ENCODE measurements at regions not wholly inside any gene's neighbourhood (a gene's known extent, or its start where the extent isn't known, plus 50 kb on each side); places are given as distances from the start of the nearest gene placed in this dataset.

DNA sequence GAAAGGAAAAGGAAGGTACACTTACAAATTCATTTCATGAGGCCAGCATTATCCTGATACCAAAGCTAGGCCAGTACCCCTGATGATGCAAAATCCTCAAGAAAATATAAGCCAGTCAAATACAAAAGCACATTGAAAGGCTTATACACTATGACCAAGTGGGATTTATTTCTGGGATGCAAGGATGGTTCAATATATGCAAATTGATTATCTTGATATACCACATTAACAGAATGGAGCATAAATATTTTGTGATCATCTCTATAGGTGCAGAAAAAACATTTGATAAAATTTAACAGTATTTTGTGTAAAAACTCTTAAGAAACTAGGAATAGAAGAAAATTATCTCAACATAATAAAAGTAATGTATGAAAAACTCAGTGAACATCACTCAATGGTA, 97.0 kb upstream of the BCAT1 start:
- TF ChIP-seq PAX5 (IDR thresholded peaks at IDR 0.05; ENCODE audit: insufficient read depth, low read length, severe bottlenecking): no peak
- no peak for TF ChIP-seq POU2F2 (IDR thresholded peaks at IDR 0.05; ENCODE audit: low read depth, low read length)
- no peak for TF ChIP-seq SPI1 (IDR thresholded peaks at IDR 0.05; ENCODE audit: low read depth, low read length)
- TF ChIP-seq POLR2A (IDR thresholded peaks at IDR 0.05; ENCODE audit: low read depth, low read length): no peak
- TF ChIP-seq POLR2AphosphoS5 (IDR thresholded peaks at IDR 0.05; ENCODE audit: low read depth, low read length): no peak
- no peak for TF ChIP-seq TAF1 (IDR thresholded peaks at IDR 0.05; ENCODE audit: low read depth, low read length)
- FAIRE-seq (no peak), DNase-seq (ENCODE audit: insufficient read length, low spot score) (no peak)

DNA sequence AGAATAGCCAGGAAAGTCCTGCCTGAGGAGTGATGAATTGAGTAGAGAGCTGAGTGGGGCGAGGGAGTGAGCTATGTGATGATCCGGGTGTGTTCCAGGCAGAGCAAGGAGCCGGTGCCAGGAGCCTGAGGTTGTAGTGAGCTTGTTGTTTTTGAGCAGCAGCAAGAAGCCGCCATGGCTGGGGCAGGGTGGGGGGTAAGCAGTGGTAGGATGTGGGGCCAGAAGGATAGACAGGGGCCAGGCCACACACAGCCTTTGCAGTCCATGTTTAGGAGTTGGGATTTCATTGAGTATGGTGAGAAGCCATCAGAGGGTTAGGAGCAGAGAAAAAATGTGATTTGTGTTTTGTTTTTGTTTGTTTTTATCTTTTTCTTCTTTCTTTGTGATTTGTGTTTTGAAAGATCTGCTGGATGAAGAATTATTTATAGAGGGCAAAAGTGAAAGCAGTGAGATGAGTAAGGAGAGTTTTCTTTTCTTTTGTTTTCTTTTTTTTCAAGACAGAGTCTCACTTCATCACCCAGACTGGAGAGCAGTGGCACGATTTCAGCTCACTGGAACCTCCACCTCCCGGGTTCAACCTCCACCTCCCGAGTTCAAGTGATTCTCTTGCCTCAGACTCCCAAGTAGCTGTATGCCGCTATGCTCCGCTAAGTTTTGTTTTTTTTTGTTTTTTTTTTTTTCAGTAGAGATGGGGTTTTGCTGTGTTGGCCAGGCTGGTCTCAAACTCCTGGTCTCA, 92.3 kb upstream of the BCAT1 start:
- no peak for FAIRE-seq
- TF ChIP-seq PAX5 (IDR thresholded peaks at IDR 0.05; ENCODE audit: insufficient read depth, low read length, severe bottlenecking): no peak
- no peak for TF ChIP-seq SPI1 (IDR thresholded peaks at IDR 0.05; ENCODE audit: low read depth, low read length)
- no peak for TF ChIP-seq POLR2A (IDR thresholded peaks at IDR 0.05; ENCODE audit: low read depth, low read length)
- no peak for TF ChIP-seq TAF1 (IDR thresholded peaks at IDR 0.05; ENCODE audit: low read depth, low read length)
- no peak for TF ChIP-seq POLR2AphosphoS5 (IDR thresholded peaks at IDR 0.05; ENCODE audit: low read depth, low read length)

DNA sequence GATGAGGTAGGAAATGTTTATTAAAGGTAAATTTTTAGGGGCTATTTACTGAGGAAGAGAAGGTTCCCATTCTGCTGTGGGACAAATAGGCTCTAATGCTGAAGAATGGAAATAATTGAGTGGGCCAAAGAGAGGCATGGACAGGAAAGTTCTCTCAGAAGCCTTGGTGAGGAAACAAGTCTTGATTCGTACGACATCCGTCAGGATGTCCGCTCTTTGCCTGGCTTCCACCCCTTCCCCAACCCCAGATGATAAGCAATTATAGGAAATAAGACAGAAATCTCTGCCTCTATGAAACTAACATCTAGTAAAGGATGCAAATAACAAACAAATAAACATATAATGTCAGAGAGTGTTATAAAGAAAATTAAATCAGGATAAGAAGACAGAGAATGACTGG, 91.7 kb upstream of the BCAT1 start:
- no peak for FAIRE-seq
- no peak for TF ChIP-seq PAX5 (IDR thresholded peaks at IDR 0.05; ENCODE audit: insufficient read depth, low read length, severe bottlenecking)
- TF ChIP-seq POLR2AphosphoS5 (IDR thresholded peaks at IDR 0.05; ENCODE audit: low read depth, low read length): no peak
- no peak for TF ChIP-seq POU2F2 (IDR thresholded peaks at IDR 0.05; ENCODE audit: low read depth, low read length)
- TF ChIP-seq POLR2A (IDR thresholded peaks at IDR 0.05; ENCODE audit: low read depth, low read length): no peak
- TF ChIP-seq TAF1 (IDR thresholded peaks at IDR 0.05; ENCODE audit: low read depth, low read length): no peak
- no peak for TF ChIP-seq SPI1 (IDR thresholded peaks at IDR 0.05; ENCODE audit: low read depth, low read length)
- DNase-seq (ENCODE audit: insufficient read length, low spot score): no peak

More for the DNA sequence above, 92.3 kb upstream of the BCAT1 start:
- no peak for DNase-seq (ENCODE audit: insufficient read length, low spot score)

DNA sequence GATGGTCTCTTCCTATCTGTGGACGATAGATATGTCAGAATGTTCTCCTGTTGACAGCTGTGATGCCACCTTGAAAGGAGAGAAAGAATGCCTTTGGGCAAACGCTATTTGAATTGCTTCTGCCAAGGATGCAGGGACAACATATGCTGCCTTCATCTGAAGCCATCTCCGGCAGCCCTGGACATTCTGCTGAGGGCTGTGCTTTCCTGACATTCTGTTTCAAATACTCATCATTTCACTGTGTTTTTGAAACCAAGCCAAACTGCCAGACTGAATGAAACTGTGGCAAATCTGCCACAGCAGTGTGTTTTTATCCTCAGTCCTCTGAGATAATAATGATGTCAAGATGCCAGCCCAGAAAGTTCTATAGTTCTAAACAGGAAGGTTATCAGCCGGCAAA, 85.8 kb upstream of the BCAT1 start:
- TF ChIP-seq PAX5 (IDR thresholded peaks at IDR 0.05; ENCODE audit: insufficient read depth, low read length, severe bottlenecking) (no peak), POLR2A (IDR thresholded peaks at IDR 0.05; ENCODE audit: low read depth, low read length) (no peak), POLR2AphosphoS5 (IDR thresholded peaks at IDR 0.05; ENCODE audit: low read depth, low read length) (no peak), SPI1 (IDR thresholded peaks at IDR 0.05; ENCODE audit: low read depth, low read length) (no peak), POU2F2 (IDR thresholded peaks at IDR 0.05; ENCODE audit: low read depth, low read length) (no peak)
- DNase-seq (ENCODE audit: insufficient read length, low spot score) (no peak), FAIRE-seq (no peak)

DNA sequence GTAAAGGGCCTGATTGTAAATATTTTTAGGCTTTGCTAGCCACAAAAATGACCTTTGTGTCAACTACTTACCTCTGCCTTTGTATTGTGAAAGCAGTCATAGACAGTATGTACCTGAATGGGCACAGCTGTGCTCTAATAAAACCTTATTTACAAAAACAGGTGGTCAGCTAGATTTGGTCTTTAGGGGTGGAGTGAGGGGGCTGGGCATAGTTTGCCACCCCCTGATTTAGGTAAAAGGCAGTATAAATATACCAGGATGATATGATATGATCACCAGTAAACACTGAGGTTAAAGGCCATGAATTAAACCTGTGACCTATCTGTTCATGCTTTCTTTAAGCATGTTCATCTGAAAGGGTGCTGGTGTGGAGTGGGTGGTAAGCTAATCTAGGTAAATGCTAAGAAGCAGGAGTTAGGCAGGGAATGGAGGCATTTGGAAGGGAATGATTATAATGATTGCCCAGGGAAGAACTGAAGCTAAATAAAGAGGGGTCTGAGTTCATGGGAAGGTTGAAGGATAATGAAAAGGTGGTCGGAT, 77.1 kb upstream of the BCAT1 start:
- DNase-seq (ENCODE audit: insufficient read length, low spot score) (no peak), FAIRE-seq (peak; percentile 90)
- TF ChIP-seq POLR2A (IDR thresholded peaks at IDR 0.05; ENCODE audit: low read depth, low read length) (no peak), POU2F2 (IDR thresholded peaks at IDR 0.05; ENCODE audit: low read depth, low read length) (no peak), POLR2AphosphoS5 (IDR thresholded peaks at IDR 0.05; ENCODE audit: low read depth, low read length) (no peak), TAF1 (IDR thresholded peaks at IDR 0.05; ENCODE audit: low read depth, low read length) (no peak), PAX5 (IDR thresholded peaks at IDR 0.05; ENCODE audit: insufficient read depth, low read length, severe bottlenecking) (no peak), SPI1 (IDR thresholded peaks at IDR 0.05; ENCODE audit: low read depth, low read length) (no peak)

DNA sequence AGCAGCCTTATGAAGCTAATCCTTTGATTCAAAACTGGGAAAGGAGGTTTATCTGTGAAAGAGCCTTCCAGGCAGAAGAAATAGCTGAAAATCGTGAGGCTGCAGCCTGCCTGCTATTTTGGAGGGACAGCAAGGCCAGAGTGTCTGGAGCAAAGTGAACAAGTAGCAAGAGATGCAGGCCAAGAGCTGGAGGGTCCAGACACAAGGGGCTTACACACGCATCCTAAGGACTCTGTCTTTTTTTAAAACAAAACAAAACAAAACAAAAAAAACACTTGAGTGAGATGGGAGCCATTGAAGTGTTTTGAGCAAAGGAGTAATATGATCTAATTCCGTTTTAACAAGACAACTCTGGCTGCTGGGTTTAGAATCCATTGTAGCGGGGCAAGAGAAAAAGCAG, 76.4 kb upstream of the BCAT1 start:
- DNase-seq (ENCODE audit: insufficient read length, low spot score) (no peak), FAIRE-seq (peak; percentile 41)
- no peak for TF ChIP-seq POLR2A (IDR thresholded peaks at IDR 0.05; ENCODE audit: low read depth, low read length)
- TF ChIP-seq POU2F2 (IDR thresholded peaks at IDR 0.05; ENCODE audit: low read depth, low read length): no peak
- TF ChIP-seq SPI1 (IDR thresholded peaks at IDR 0.05; ENCODE audit: low read depth, low read length): no peak
- TF ChIP-seq POLR2AphosphoS5 (IDR thresholded peaks at IDR 0.05; ENCODE audit: low read depth, low read length): no peak
- TF ChIP-seq PAX5 (IDR thresholded peaks at IDR 0.05; ENCODE audit: insufficient read depth, low read length, severe bottlenecking): no peak
- no peak for TF ChIP-seq TAF1 (IDR thresholded peaks at IDR 0.05; ENCODE audit: low read depth, low read length)

DNA sequence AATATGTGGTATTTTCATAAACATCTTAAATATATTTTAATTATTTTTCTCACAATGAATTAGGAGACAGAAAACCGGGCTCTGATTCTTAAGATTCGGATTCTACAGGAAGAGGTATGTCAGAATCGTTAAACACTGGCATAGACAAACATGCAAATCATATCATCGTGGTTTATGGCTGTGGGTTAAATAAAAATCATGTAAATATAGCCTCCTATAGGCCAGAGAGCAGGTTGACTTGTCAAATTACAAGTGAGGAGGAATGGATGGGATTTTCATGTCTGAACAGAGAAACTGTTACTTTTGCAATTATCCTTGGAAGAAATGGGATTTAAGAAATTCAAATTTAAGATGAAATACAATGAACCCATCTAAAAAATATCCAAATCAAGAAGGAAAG, 74.9 kb upstream of the BCAT1 start:
- TF ChIP-seq POLR2A (IDR thresholded peaks at IDR 0.05; ENCODE audit: low read depth, low read length) (no peak), POLR2AphosphoS5 (IDR thresholded peaks at IDR 0.05; ENCODE audit: low read depth, low read length) (no peak)
- FAIRE-seq: peak; percentile 75
- DNase-seq (ENCODE audit: insufficient read length, low spot score): no peak

DNA sequence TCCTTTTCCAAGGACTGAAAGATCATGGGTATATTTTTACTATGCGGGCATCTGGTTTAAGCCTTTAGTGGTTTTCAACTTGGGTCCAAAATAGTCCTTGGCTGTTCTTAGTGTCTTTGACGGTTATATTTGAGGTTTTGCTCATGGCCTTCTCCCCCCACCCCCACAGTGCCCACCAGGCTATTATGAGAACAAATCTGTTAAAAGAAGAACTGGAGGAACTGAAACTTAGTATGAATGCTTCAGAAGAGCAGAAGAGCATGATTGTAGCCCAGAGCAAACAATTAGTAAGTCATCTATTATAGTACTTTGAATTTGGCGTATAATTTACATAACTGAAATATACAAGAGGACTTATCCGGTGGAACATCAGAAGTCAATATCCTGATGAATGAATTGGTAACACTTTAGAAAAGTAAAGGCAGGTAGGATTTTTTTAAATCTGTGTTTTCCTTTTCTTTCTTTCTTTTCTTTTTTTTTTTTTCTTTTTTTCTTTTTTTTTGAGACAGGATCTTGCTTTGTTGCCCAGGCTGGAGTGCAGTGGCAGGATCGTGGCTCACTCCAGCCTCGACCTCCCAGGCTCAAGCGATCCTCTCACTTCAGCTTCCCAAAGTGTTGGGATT, 71.8 kb upstream of the BCAT1 start:
- no peak for TF ChIP-seq POLR2A (IDR thresholded peaks at IDR 0.05; ENCODE audit: low read depth, low read length)
- peak; percentile 97 for TF ChIP-seq SPI1 (IDR thresholded peaks at IDR 0.05; ENCODE audit: low read depth, low read length)
- no peak for TF ChIP-seq POLR2AphosphoS5 (IDR thresholded peaks at IDR 0.05; ENCODE audit: low read depth, low read length)
- no peak for TF ChIP-seq TAF1 (IDR thresholded peaks at IDR 0.05; ENCODE audit: low read depth, low read length)
- TF ChIP-seq PAX5 (IDR thresholded peaks at IDR 0.05; ENCODE audit: insufficient read depth, low read length, severe bottlenecking): peak; percentile 28
- TF ChIP-seq POU2F2 (IDR thresholded peaks at IDR 0.05; ENCODE audit: low read depth, low read length): peak; percentile 85; the same call in 1 of the 2 replicates
- DNase-seq (ENCODE audit: insufficient read length, low spot score) (no peak), FAIRE-seq (peak; percentile 92)

DNA sequence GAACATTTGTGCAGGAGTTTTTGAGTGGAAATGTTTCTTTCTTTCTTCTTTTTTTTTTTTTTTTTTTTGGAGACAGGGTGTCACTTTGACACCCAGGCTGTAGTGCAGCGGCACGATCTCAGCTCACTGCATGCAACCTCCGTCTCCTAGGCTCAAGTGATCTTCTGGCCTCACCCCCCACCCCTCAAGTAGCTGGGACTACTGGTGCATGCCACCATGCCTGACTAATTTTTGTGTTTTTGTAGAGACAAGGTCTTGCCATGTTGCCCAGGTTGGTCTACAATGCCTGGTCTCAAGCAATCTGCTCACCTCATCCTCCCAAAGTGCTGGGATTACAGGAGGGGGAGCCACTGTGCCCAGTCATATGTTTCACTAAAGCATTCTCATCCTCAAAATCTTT, 69.2 kb upstream of the BCAT1 start:
- FAIRE-seq (peak; percentile 83), DNase-seq (ENCODE audit: insufficient read length, low spot score) (no peak)
- TF ChIP-seq POLR2AphosphoS5 (IDR thresholded peaks at IDR 0.05; ENCODE audit: low read depth, low read length) (no peak), TAF1 (IDR thresholded peaks at IDR 0.05; ENCODE audit: low read depth, low read length) (no peak), PAX5 (IDR thresholded peaks at IDR 0.05; ENCODE audit: insufficient read depth, low read length, severe bottlenecking) (no peak), POU2F2 (IDR thresholded peaks at IDR 0.05; ENCODE audit: low read depth, low read length) (no peak), POLR2A (IDR thresholded peaks at IDR 0.05; ENCODE audit: low read depth, low read length) (no peak), SPI1 (IDR thresholded peaks at IDR 0.05; ENCODE audit: low read depth, low read length) (no peak)

All from GM12891 (cell line).